Right atrium auricular region (tissue), 2 donors: ENCODE measurements at regions not wholly inside any gene's neighbourhood (a gene's known extent, or its start where the extent isn't known, plus 50 kb on each side); places are given as distances from the start of the nearest gene placed in this dataset.

Experiments used
- DNase-seq: peaks from one replicate; pipeline ENCODE4 v3.0.0-alpha.2; 2019; ENCODE audit warnings: low spot score
- H3K27ac ChIP-seq, 2 donors: fragments of 200-600 bp; sonication (generic); 1 replicate in 1 of 2; 2 replicates in 1 of 2; pipeline ENCODE4 v1.5.1; 2016 to 2019
- H3K27me3 ChIP-seq, 2 donors: fragments of 200-600 bp; sonication (generic); one replicate each; pipeline versions ENCODE4 v1.5.1 to v1.6.0; 2017 to 2019
- H3K36me3 ChIP-seq: fragments of 200-600 bp; sonication (generic); one replicate; pipeline ENCODE4 v1.5.1; 2016
- H3K4me1 ChIP-seq, 2 donors: fragments of 200-600 bp; sonication (generic); one replicate each; pipeline versions ENCODE4 v1.5.1 to v1.6.0; 2017 to 2019
- H3K4me3 ChIP-seq, 2 donors: fragments of 200-600 bp; sonication (generic); 1 replicate in 1 of 2; 2 replicates in 1 of 2; pipeline ENCODE4 v1.5.1; 2017 to 2019; ENCODE audit warnings: mild to moderate bottlenecking in 1 of 2, moderate library complexity in 1 of 2
- H3K9me3 ChIP-seq, 2 donors: fragments of 200-600 bp; sonication (generic); one replicate each; pipeline ENCODE4 v1.5.1; 2019
- CTCF ChIP-seq, 2 donors: fragments of 200-600 bp; sonication (generic); IDR thresholded peaks; one replicate each; pipeline ENCODE4 v1.5.1; 2019; ENCODE audit warnings: antibody characterized with exemption in 2 of 2

- H3K4me1 ChIP-seq, result no peaks in the 10 kb centered on the region
- H3K27me3 ChIP-seq, result no peaks in the 10 kb centered on the region
- H3K9me3 ChIP-seq, result no peaks in the 10 kb centered on the region
- H3K27ac ChIP-seq, result no peak overlapping the region
- H3K4me3 ChIP-seq, result no peak overlapping the region
- no peak for TF ChIP-seq CTCF (IDR thresholded peaks at IDR 0.05)
- H3K36me3 ChIP-seq, result no peaks in the 10 kb centered on the region
- DNase-seq, result no peak
Observed at GRCh38 chr18:78085241-78086185, 835.9 kb downstream of the GALR1 start.

- Histone ChIP-seq H3K27ac (no peak overlapping the region), H3K36me3 (no peaks in the 10 kb centered on the region), H3K4me1 (no peaks in the 10 kb centered on the region), H3K27me3 (no peaks in the 10 kb centered on the region), H3K4me3 (no peak overlapping the region), H3K9me3 (no peaks in the 10 kb centered on the region)
- no peak for TF ChIP-seq CTCF (IDR thresholded peaks at IDR 0.05)
- DNase-seq, result no peak
Observed at GRCh38 chr18:78086931-78087330, 837.3 kb downstream of the GALR1 start.

DNA sequence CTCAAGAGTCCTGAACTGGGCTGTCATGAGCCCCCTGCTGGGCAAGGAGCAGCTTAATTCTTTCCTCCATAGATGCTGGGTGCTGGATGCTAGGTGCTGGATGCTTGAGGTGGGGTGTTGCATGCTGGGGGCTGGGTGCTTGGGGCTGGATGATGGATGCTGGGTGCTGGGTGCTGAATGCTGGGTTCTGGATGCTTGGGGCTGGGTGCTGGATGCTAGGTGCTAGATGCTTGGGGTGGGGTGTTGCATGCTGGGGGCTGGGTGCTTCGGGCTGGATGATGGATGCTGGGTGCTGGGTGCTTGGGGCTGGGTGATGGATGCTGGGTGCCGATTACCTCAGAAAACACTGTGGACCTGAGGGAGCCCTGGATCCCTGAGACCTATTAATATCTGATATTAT, 837.7 kb downstream of the GALR1 start:
- no peak for DNase-seq
- no peak overlapping the region for H3K27ac ChIP-seq
- no peaks in the 10 kb centered on the region for H3K4me1 ChIP-seq
- H3K4me3 ChIP-seq, result no peak overlapping the region
- H3K36me3 ChIP-seq, result no peaks in the 10 kb centered on the region
- H3K9me3 ChIP-seq, result no peaks in the 10 kb centered on the region
- no peak for TF ChIP-seq CTCF (IDR thresholded peaks at IDR 0.05)
- H3K27me3 ChIP-seq, result no peaks in the 10 kb centered on the region

DNA sequence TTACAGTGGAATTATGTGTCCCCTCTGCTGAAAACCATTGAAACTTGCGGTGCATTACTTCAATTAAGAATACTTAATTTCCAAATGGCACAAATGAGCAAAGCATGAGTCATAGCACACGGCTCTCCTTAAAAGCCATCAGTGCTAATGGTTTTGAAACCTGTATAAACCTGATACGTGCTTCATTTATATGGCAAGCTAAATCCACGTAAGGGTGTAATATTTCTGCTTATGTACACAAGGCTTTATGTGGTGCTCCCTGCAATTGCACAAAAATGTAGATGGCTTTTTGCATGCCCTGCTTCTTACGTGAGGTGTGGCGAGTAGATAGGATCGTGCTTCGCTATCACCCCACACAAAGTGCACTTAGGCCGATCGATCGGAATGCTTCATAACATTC, 840.9 kb downstream of the GALR1 start:
- no peak for DNase-seq
- TF ChIP-seq CTCF (IDR thresholded peaks at IDR 0.05), result no peak
- no peak overlapping the region for H3K27ac ChIP-seq
- no peaks in the 10 kb centered on the region for H3K9me3 ChIP-seq
- no peaks in the 10 kb centered on the region for H3K4me1 ChIP-seq
- no peaks in the 10 kb centered on the region for H3K27me3 ChIP-seq
- no peak overlapping the region for H3K4me3 ChIP-seq
- no peaks in the 10 kb centered on the region for H3K36me3 ChIP-seq

DNA sequence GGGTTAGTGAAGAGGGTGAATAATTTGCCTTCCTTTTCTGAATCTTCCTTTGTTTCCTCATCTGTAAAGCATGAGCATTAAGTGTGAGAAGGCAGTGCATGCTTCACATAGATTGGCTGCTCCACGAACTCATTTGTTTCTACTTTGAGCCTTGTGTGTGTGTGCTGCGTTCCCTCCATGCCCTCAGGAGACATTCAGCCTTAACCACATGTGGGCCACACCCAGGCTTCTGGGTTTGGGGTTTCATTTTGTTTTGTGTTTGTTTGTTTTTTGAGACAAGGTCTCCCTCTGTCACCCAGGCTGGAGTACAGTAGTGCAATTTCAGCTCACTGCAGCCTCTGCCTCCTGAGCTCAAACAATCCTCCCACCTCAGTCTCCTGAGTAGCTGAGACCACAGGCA, 843.3 kb downstream of the GALR1 start:
- no peaks in the 10 kb centered on the region for H3K4me1 ChIP-seq
- no peak for TF ChIP-seq CTCF (IDR thresholded peaks at IDR 0.05)
- no peaks in the 10 kb centered on the region for H3K36me3 ChIP-seq
- no peak overlapping the region for H3K4me3 ChIP-seq
- DNase-seq, result no peak
- H3K9me3 ChIP-seq, result no peaks in the 10 kb centered on the region
- H3K27ac ChIP-seq, result no peak overlapping the region
- no peaks in the 10 kb centered on the region for H3K27me3 ChIP-seq
